HepG2 (cell line): ENCODE measurements at regions not wholly inside any gene's neighbourhood (a gene's known extent, or its start where the extent isn't known, plus 50 kb on each side); places are given as distances from the start of the nearest gene placed in this dataset.

Experiments used
- CTCF ChIP-seq: sonication (generic); formaldehyde crosslinking; IDR thresholded peaks from 2 replicates; pipeline ENCODE4 v1.5.0; 2020; ENCODE audit warnings: mild to moderate bottlenecking, missing genetic modification reagents, moderate library complexity
- EZH2 ChIP-seq: conservative IDR thresholded peaks from 2 replicates; pipeline ENCODE4 v1.6.1; 2012; ENCODE audit warnings: mild to moderate bottlenecking, low read depth, low read length, moderate library complexity
- HNF1A ChIP-seq, 2 experiments: sonication (generic) in 1 of 2; formaldehyde crosslinking in 1 of 2; IDR thresholded peaks; 2 replicates each; pipeline versions ENCODE4 v1.4.0 to v1.6.1; 2016 to 2020; ENCODE audit warnings: borderline replicate concordance in 1 of 2, low read depth in 1 of 2, mild to moderate bottlenecking in 1 of 2, missing genetic modification reagents in 1 of 2
- KLF6 ChIP-seq: IDR thresholded peaks from 2 replicates; pipeline ENCODE4 v1.8.0; 2016; ENCODE audit warnings: missing biosample characterization, missing genetic modification reagents
- ZNF124 ChIP-seq: sonication (generic); formaldehyde crosslinking; IDR thresholded peaks from 2 replicates; pipeline ENCODE4 v1.4.0; 2020; ENCODE audit warnings: missing genetic modification reagents
- ZNF3 ChIP-seq: IDR thresholded peaks from 2 replicates; pipeline ENCODE4 v1.7.0; 2017; ENCODE audit warnings: inconsistent platforms

- TF ChIP-seq ZNF3 (CRISPR knock-in tag): no peak
- no peak for TF ChIP-seq HNF1A (IDR thresholded peaks at IDR 0.05; ENCODE audit: low read depth)
- TF ChIP-seq HNF1A (CRISPR knock-in tag; IDR thresholded peaks at IDR 0.05; ENCODE audit: borderline replicate concordance): no peak
- no peak for TF ChIP-seq KLF6 (CRISPR knock-in tag)
- no peak for TF ChIP-seq CTCF
- no peak for TF ChIP-seq EZH2
- no peak for TF ChIP-seq ZNF124 (CRISPR knock-in tag)
Measured at GRCh38 chr21:31480228-31480627, 136.2 kb upstream of the TIAM1 start.
